ENCODE measurements at regions not wholly inside any gene's neighbourhood (a gene's known extent, or its start where the extent isn't known, plus 50 kb on each side); places are given as distances from the start of the nearest gene placed in this dataset.

- H3K4me3 ChIP-seq (ENCODE audit: low read depth, low read length), result no peak overlapping the region
- no peak for DNase-seq (ENCODE audit: low read depth, low spot score)
- in situ Hi-C loops (cut with HindIII; ENCODE audit: low sequenced_read_pairs), result no loop called here
- no peak for TF ChIP-seq CTCF (IDR thresholded peaks at IDR 0.05; ENCODE audit: low read depth, low read length)
Observed at GRCh38 chr11:86124251-86125233, 55.7 kb upstream of the PICALM start.

GRCh38 chr11:86122773-86123172 is 53.9 kb upstream of the PICALM start:
- in situ Hi-C loops (cut with HindIII; ENCODE audit: low sequenced_read_pairs), result no loop called here
- no peak for DNase-seq (ENCODE audit: low read depth, low spot score)
- no peak overlapping the region for H3K4me3 ChIP-seq (ENCODE audit: low read depth, low read length)
- no peak for TF ChIP-seq CTCF (IDR thresholded peaks at IDR 0.05; ENCODE audit: low read depth, low read length)

GRCh38 chr11:86120807-86121206 is 51.9 kb upstream of the PICALM start:
- in situ Hi-C loops (cut with HindIII; ENCODE audit: low sequenced_read_pairs), result no loop called here
- DNase-seq (ENCODE audit: low read depth, low spot score), result no peak
- no peak overlapping the region for H3K4me3 ChIP-seq (ENCODE audit: low read depth, low read length)
- TF ChIP-seq CTCF (IDR thresholded peaks at IDR 0.05; ENCODE audit: low read depth, low read length), result no peak

GRCh38 chr11:86119906-86120305 is 51.0 kb upstream of the PICALM start:
- no peak overlapping the region for H3K4me3 ChIP-seq (ENCODE audit: low read depth, low read length)
- in situ Hi-C loops (cut with HindIII; ENCODE audit: low sequenced_read_pairs), result no loop called here
- TF ChIP-seq CTCF (IDR thresholded peaks at IDR 0.05; ENCODE audit: low read depth, low read length), result no peak
- DNase-seq (ENCODE audit: low read depth, low spot score), result no peak

- DNase-seq (ENCODE audit: low read depth, low spot score), result no peak
- no peak overlapping the region for H3K4me3 ChIP-seq (ENCODE audit: low read depth, low read length)
- in situ Hi-C loops (cut with HindIII; ENCODE audit: low sequenced_read_pairs), result no loop called here
- no peak for TF ChIP-seq CTCF (IDR thresholded peaks at IDR 0.05; ENCODE audit: low read depth, low read length)
Observed at GRCh38 chr11:86119077-86119476, 50.2 kb upstream of the PICALM start.

Data from astrocyte of the spinal cord (primary cell).